Activated CD4-positive, alpha-beta T cell treated with anti-CD3 and anti-CD28 coated beads, Interleukin-2, amount 10 ng/mL, durations not matched to agents 7 days and 5 days (primary cell): ENCODE measurements at regions not wholly inside any gene's neighbourhood (a gene's known extent, or its start where the extent isn't known, plus 50 kb on each side); places are given as distances from the start of the nearest gene placed in this dataset.
"Not testable (repeated sequence)": the region's sequence is repeated elsewhere in the genome, so short reads cannot be mapped to it uniquely, and the experiment has no call there.

Experiments used
- CTCF ChIA-PET: fragments of 350-600 bp; sonication (Branson Sonifier 250); formaldehyde crosslinking; loops from one replicate; lab custom pipeline; 2021; ENCODE audit warnings: antibody characterized with exemption; lab: Charles Lee
- POLR2A ChIA-PET: fragments of 350-600 bp; sonication (Branson Sonifier 250); formaldehyde crosslinking; loops from one replicate; lab custom pipeline; 2021; ENCODE audit warnings: antibody characterized with exemption; lab: Charles Lee
- DNase-seq: peaks from one replicate; pipeline ENCODE4 v3.0.0-alpha.2; 2020
- H3K27ac Mint-ChIP-seq: one replicate; pipeline ENCODE4 v1.8.0; 2021; ENCODE audit warnings: mild to moderate bottlenecking, moderate library complexity, mixed read lengths
- H3K27me3 Mint-ChIP-seq: one replicate; pipeline ENCODE4 v1.8.0; 2021; ENCODE audit warnings: mixed read lengths
- H3K36me3 Mint-ChIP-seq: one replicate; pipeline ENCODE4 v1.8.0; 2021; ENCODE audit warnings: low read depth, mixed read lengths
- H3K4me1 Mint-ChIP-seq: one replicate; pipeline ENCODE4 v1.8.0; 2021; ENCODE audit warnings: mixed read lengths
- H3K4me3 Mint-ChIP-seq: one replicate; pipeline ENCODE4 v1.8.0; 2021; ENCODE audit warnings: mild to moderate bottlenecking, moderate library complexity, mixed read lengths
- H3K9me3 Mint-ChIP-seq: one replicate; pipeline ENCODE4 v1.8.0; 2021; ENCODE audit warnings: mixed read lengths

DNA sequence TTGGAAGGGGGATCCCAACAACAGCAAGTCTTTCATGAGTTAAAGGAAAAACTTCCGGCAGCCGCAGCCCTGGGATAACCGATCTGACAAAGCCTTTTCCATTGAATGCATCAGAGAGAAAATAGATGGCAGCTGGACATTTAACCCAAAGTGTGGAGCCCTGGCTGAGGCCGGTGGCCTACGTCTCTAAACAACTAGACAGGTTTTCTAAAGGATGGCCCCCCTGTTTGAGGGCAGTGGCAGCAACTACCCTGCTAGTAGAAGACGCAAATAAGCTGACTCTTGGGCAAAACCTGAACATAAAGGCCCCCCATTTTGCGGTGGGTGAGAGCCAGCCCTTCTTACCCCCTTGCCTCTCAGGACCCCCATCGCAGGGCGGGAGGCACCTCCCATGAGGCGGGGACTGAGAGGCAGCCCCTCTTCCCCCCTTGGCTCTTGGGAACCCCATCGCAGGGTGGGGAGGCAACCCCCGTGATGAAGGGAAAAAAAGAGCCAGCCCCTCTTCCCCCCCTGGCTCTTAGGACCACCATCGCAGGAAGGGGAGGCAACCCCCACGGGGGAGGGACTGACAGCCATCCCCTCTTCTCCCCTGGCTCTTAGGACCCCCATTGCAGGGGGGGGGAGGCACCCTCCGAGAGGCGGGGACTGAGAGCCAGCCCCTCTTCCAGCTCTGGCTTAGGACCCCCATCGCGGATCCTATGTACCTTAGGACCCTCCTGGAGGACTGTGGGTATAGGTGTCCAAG lies 2422.9 kb upstream of the PCDH20 start:
- Mint-ChIP-seq H3K36me3 (no peaks in the 10 kb centered on the region), H3K27ac (no peak overlapping the region), H3K4me1 (no peaks in the 10 kb centered on the region), H3K27me3 (no peaks in the 10 kb centered on the region), H3K4me3 (no peak overlapping the region), H3K9me3 (peaks cover 9% of the 10 kb centered on the region)
- ChIA-PET CTCF (no interaction called here), POLR2A (no interaction called here)
- no peak for DNase-seq

DNA sequence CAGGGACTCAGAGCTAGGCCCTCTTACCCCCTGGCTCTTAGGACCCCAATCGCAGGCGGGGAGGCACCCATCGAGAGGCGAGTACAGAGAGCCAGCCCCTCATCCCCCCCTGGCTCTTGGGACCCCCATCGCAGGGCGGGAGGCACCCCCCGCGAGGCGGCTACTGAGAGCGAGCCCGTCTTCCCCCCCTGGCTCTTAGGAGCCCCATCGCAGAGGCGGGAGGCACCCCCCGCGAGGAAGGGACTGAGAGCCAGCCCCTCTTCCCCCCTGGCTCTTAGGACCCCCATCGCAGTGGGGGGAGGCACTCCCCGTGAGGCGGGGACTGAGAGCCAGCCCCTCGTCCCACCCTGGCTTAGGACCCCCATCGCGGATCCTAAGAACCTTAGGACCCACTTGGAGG lies 2422.1 kb upstream of the PCDH20 start:
- CTCF ChIA-PET, H3K9me3 Mint-ChIP-seq, H3K27me3 Mint-ChIP-seq: not testable (repeated sequence)

DNA sequence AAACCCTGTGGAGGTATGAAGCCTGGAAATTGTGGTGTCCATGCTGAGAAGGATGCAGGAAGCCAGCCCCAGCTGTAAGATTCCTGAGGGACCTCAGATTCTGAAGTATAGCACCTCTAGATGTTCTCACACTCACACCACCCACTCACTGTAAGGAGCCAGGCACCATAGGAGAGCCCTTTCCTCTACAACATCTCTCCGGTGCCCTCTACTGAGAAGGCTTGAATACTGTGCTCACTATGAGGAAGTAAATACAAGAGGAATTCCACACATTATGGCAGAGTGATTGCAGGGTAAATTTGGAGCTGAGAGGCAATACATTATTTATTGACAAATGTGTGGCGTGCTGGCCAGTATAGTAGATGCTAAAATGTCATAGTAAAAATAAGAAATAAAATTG lies 2414.0 kb upstream of the PCDH20 start:
- H3K4me3 Mint-ChIP-seq, H3K27ac Mint-ChIP-seq, DNase-seq, CTCF ChIA-PET, POLR2A ChIA-PET, H3K27me3 Mint-ChIP-seq, H3K4me1 Mint-ChIP-seq, H3K36me3 Mint-ChIP-seq, H3K9me3 Mint-ChIP-seq: not testable (repeated sequence)

More for the DNA sequence above, 2422.1 kb upstream of the PCDH20 start:
- H3K4me1 Mint-ChIP-seq, DNase-seq, H3K27ac Mint-ChIP-seq, H3K36me3 Mint-ChIP-seq, H3K4me3 Mint-ChIP-seq, POLR2A ChIA-PET: not testable (repeated sequence)

DNA sequence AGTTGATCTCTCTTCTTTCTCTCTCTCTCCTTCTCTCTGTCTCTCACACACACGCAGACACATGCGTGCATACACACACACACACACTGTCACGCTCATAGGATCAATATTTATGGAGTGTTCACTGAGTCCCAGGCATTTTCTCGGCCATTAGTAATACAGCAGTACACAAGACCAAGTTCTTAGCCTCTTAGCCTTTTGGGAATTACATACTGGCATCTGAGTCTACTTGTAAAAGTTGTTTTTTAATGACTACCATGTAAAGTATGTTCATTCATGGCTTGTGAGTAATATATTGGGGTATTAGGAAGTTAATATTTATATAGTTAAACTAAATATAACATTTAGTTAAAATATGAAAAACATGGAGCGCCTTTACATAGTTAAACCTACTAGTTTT lies 2406.1 kb upstream of the PCDH20 start:
- POLR2A ChIA-PET, H3K27me3 Mint-ChIP-seq, CTCF ChIA-PET, H3K4me3 Mint-ChIP-seq, H3K27ac Mint-ChIP-seq, H3K4me1 Mint-ChIP-seq, H3K36me3 Mint-ChIP-seq, H3K9me3 Mint-ChIP-seq, DNase-seq: not testable (repeated sequence)

DNA sequence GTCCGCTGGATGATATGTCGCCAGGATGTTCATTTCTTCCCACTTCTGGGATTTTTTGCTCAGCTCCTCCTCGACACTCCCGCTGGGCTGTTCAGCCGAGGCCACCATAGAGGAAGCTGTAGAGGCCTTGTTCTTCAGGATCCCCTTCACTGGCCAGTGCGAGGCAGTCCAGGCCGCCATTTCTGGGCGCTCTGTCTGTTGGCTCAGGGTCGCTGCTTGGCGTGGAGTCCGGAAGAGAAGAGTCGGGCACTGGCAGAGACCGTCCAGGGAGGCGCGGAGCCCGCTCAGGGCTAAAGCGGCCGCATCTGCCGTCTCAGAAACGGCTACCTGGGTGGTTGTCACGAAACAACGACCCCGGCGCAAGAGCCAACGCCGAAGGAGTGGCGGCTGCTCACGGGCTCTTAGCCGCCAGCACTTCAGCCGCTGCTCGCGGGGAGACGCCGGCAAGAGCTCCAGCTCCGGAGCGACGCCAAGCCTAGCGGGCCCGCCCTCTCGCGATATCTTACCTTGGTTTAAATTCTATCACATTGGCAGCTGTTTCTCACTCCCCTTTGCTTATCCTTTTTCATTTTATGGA lies 2395.9 kb upstream of the PCDH20 start:
- CTCF ChIA-PET, H3K36me3 Mint-ChIP-seq, H3K9me3 Mint-ChIP-seq, H3K27ac Mint-ChIP-seq, DNase-seq, H3K4me1 Mint-ChIP-seq, H3K4me3 Mint-ChIP-seq, H3K27me3 Mint-ChIP-seq, POLR2A ChIA-PET: not testable (repeated sequence)

DNA sequence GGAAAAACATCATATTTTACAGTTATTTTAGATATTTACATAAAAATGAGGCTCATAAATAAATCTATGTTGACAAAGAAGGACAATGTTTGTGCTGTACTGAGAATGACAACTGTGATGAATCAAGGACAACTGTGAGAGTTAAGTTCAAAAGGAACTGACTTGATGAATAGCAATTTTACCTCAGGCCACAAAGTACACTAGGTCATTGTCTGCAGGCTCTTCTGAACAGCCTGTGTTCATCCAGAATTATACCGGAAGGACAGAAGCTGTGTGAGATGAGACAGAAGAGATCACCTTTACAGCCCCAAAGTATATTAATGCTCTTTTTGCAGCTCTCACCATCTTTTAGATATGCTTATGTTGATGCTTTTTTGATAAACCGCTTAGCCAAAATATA lies 2375.5 kb upstream of the PCDH20 start:
- H3K27me3 Mint-ChIP-seq, H3K36me3 Mint-ChIP-seq, CTCF ChIA-PET, POLR2A ChIA-PET, H3K27ac Mint-ChIP-seq, H3K4me3 Mint-ChIP-seq, H3K4me1 Mint-ChIP-seq, H3K9me3 Mint-ChIP-seq, DNase-seq: not testable (repeated sequence)

DNA sequence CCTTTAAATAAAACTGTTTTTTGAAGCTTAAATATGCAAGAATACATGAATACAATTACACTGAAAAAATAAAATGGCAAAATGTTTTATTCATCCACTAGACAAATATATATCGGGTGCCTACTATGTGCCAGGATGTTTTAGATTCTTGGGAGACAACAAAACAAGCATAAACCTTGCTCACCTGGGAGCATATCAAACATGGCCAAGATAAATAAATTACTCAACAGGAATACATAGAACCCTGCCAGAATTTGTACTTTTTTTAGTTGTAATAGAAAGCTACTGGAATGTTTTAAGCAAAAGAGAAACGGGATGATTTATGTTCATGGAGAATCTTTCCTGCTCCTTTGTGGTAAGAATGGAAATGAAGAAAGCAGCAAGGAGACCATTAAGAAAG lies 2358.5 kb upstream of the PCDH20 start:
- no peaks in the 10 kb centered on the region for H3K36me3 Mint-ChIP-seq
- no peak overlapping the region for H3K27ac Mint-ChIP-seq
- DNase-seq, result no peak
- H3K4me1 Mint-ChIP-seq, result no peaks in the 10 kb centered on the region
- H3K4me3 Mint-ChIP-seq, result no peak overlapping the region
- POLR2A ChIA-PET, result no interaction called here
- peaks cover 8% of the 10 kb centered on the region for H3K9me3 Mint-ChIP-seq
- no peaks in the 10 kb centered on the region for H3K27me3 Mint-ChIP-seq
- CTCF ChIA-PET, result no interaction called here

DNA sequence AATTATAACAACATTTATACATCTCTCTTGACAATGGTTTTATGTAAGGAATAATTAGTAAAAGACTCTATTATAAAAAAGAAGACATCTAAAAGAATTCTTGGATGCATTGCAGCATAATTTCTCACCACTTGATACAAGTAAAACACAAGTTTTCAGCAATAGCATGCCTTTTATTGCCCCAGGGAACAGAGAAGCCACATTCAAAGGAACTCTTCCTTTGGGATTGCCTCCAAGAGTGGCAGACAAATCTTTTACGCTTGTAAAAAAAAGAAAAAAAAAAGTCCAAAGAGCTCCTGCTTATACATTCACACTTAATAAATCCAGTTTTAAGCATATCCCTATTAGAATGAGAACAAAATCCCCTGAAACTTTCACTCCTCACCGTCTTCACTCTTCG lies 2357.8 kb upstream of the PCDH20 start:
- DNase-seq, result no peak
- Mint-ChIP-seq H3K4me3 (no peak overlapping the region), H3K9me3 (peaks cover 4% of the 10 kb centered on the region), H3K27ac (no peak overlapping the region), H3K4me1 (no peaks in the 10 kb centered on the region), H3K27me3 (no peaks in the 10 kb centered on the region), H3K36me3 (no peaks in the 10 kb centered on the region)
- CTCF ChIA-PET, result no interaction called here
- POLR2A ChIA-PET, result no interaction called here

DNA sequence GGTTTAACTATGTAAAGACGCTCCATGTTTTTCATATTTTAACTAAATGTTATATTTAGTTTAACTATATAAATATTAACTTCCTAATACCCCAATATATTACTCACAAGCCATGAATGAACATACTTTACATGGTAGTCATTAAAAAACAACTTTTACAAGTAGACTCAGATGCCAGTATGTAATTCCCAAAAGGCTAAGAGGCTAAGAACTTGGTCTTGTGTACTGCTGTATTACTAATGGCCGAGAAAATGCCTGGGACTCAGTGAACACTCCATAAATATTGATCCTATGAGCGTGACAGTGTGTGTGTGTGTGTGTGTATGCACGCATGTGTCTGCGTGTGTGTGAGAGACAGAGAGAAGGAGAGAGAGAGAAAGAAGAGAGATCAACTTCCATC lies 2342.0 kb upstream of the PCDH20 start:
- H3K27me3 Mint-ChIP-seq, H3K27ac Mint-ChIP-seq, H3K36me3 Mint-ChIP-seq, H3K9me3 Mint-ChIP-seq, POLR2A ChIA-PET, H3K4me1 Mint-ChIP-seq, CTCF ChIA-PET, H3K4me3 Mint-ChIP-seq, DNase-seq: not testable (repeated sequence)

DNA sequence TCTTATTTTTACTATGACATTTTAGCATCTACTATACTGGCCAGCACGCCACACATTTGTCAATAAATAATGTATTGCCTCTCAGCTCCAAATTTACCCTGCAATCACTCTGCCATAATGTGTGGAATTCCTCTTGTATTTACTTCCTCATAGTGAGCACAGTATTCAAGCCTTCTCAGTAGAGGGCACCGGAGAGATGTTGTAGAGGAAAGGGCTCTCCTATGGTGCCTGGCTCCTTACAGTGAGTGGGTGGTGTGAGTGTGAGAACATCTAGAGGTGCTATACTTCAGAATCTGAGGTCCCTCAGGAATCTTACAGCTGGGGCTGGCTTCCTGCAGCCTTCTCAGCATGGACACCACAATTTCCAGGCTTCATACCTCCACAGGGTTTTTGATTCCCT lies 2334.2 kb upstream of the PCDH20 start:
- H3K36me3 Mint-ChIP-seq, H3K4me3 Mint-ChIP-seq, POLR2A ChIA-PET, H3K27me3 Mint-ChIP-seq, H3K27ac Mint-ChIP-seq, H3K4me1 Mint-ChIP-seq, H3K9me3 Mint-ChIP-seq, DNase-seq, CTCF ChIA-PET: not testable (repeated sequence)

DNA sequence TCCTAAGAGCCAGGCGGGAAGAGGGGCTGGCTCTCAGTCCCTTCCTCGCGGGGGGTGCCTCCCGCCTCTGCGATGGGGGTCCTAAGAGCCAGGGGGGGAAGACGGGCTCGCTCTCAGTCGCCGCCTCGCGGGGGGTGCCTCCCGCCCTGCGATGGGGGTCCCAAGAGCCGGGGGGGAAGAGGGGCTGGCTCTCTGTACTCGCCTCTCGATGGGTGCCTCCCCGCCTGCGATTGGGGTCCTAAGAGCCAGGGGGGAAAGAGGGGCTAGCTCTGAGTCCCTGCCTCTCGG lies 2326.1 kb upstream of the PCDH20 start:
- CTCF ChIA-PET, DNase-seq, H3K36me3 Mint-ChIP-seq: not testable (repeated sequence)

DNA sequence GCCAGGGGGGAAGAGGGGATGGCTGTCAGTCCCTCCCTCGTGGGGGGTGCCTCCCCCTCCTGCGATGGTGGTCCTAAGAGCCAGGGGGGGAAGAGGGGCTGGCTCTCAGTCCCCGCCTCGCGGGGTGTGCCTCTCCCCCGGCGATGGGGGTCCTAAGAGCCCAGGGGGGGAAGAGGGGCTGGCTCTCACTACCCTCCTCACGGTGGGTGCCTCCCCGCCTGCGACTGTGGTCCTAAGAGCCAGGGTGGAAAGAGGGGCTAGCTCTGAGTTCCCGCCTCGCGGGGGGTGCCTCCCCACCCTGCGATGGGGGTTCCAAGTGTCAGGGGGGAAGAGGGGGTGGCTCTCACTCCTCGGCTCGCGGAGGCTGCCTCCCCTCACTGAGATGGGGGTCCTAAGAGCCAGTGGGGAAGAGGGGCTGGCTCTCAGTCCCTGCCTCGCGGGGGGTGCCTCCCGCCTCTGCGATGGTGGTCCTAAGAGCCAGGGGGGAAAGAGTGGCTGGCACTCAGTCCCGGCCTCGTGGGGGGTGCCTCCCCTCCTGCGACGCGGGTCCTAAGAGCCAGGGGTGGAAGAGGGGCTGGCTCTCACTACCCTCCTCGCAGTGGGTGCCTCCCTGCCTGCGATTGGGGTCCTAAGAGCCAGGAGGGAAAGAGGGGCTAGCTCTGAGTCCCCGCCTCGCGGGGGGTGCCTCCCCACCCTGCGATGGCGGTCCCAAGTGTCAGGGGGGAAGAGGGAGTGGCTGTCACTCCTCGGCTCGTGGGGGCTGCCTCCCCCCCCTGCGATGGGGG lies 2325.6 kb upstream of the PCDH20 start:
- Mint-ChIP-seq H3K36me3 (no peaks in the 10 kb centered on the region), H3K4me3 (no peak overlapping the region), H3K9me3 (peaks cover 2% of the 10 kb centered on the region), H3K4me1 (no peaks in the 10 kb centered on the region), H3K27me3 (no peaks in the 10 kb centered on the region), H3K27ac (no peak overlapping the region)
- POLR2A ChIA-PET, result no interaction called here
- CTCF ChIA-PET, result no interaction called here
- DNase-seq, result no peak

More for the DNA sequence above, 2326.1 kb upstream of the PCDH20 start:
- H3K27ac Mint-ChIP-seq, POLR2A ChIA-PET, H3K9me3 Mint-ChIP-seq, H3K4me3 Mint-ChIP-seq, H3K4me1 Mint-ChIP-seq, H3K27me3 Mint-ChIP-seq: not testable (repeated sequence)

DNA sequence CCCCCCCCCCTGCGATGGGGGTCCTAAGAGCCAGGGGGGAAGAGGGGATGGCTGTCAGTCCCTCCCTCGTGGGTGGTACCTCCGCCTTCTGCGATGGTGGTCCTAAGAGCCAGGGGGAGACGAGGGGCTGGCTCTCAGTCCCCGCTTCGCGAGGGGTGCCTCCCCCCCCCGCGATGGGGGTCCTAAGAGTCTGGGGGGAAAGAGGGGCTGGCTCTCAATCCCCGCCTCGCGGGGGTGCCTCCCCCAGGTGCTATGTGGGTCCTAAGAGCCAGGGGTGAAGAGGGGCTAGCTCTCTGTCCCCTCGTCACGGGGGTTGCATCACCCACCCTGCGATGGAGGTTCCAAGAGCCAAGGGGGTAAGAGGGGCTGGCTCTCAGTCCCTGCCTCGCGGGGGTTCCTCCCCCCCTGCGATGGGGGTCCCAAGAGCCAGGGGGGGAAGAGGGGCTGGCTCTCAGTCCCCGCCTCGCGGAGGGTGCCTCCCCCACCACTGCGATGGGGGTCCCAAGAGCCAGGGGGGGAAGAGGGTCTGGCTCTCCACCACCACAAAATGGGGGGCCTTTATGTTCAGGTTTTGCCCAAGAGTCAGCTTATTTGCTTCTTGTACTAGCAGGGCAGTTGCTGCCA lies 2323.6 kb upstream of the PCDH20 start:
- POLR2A ChIA-PET, H3K9me3 Mint-ChIP-seq, H3K27ac Mint-ChIP-seq, DNase-seq, H3K36me3 Mint-ChIP-seq, H3K4me1 Mint-ChIP-seq, H3K4me3 Mint-ChIP-seq, CTCF ChIA-PET, H3K27me3 Mint-ChIP-seq: not testable (repeated sequence)
